Heart right ventricle (tissue), 16 donors: ENCODE measurements at regions not wholly inside any gene's neighbourhood (a gene's known extent, or its start where the extent isn't known, plus 50 kb on each side); places are given as distances from the start of the nearest gene placed in this dataset.

Experiments used
- ATAC-seq, 8 donors: fragments of 200-7000 bp; cut with Tn5 transposase; one replicate each; pipeline ENCODE4 v1.9.1; 2020; ENCODE audit warnings: mild to moderate bottlenecking in 8 of 8, moderate library complexity in 8 of 8, moderate number of reproducible peaks in 1 of 8
- DNase-seq, 2 donors: peaks; one replicate each; pipeline ENCODE4 v3.0.0-alpha.2; 2020
- H3K27ac ChIP-seq, 10 donors: fragments of 200-600 bp; sonication (generic) in 2 of 10; one replicate each; pipeline versions ENCODE4 v1.5.0 to v1.8.0; 2020 to 2022; ENCODE audit warnings: mild to moderate bottlenecking in 3 of 10
- H3K27me3 ChIP-seq, 7 donors: fragments of 200-600 bp; one replicate each; pipeline ENCODE4 v1.8.0; 2021 to 2022; ENCODE audit warnings: mild to moderate bottlenecking in 2 of 7
- H3K36me3 ChIP-seq, 9 donors: fragments of 200-600 bp; sonication (generic) in 1 of 9; one replicate each; pipeline versions ENCODE4 v1.5.0 to v1.8.0; 2020 to 2022; ENCODE audit warnings: mild to moderate bottlenecking in 2 of 9
- H3K4me1 ChIP-seq, 9 donors: fragments of 200-600 bp; sonication (generic) in 1 of 9; one replicate each; pipeline versions ENCODE4 v1.5.0 to v1.8.0; 2020 to 2022; ENCODE audit warnings: mild to moderate bottlenecking in 4 of 9
- H3K4me3 ChIP-seq, 10 donors: fragments of 200-600 bp; sonication (generic) in 2 of 10; one replicate each; pipeline versions ENCODE4 v1.5.0 to v1.8.0; 2020 to 2022; ENCODE audit warnings: mild to moderate bottlenecking in 7 of 10, moderate library complexity in 2 of 10
- H3K9me3 ChIP-seq, 11 donors: fragments of 200-600 bp in 10 of 11; sonication (generic) in 2 of 11; one replicate each; pipeline versions ENCODE4 v1.5.0 to v1.8.0; 2013 to 2022; ENCODE audit warnings: mild to moderate bottlenecking in 2 of 11, control low read depth in 1 of 11, moderate library complexity in 1 of 11
- WGBS, 2 donors: extraction: QIAGEN DNeasy Blood & Tissue Kit; methylation state at CpG; one replicate each; pipeline ENCODE4 v1.1.7; 2013; ENCODE audit warnings: inconsistent platforms in 1 of 2; 5-methylcytosine and 5-hydroxymethylcytosine counted together
- intact Hi-C, 10 donors: fragments of 100-400 bp; cut with DNase I; formaldehyde crosslinking; loops; one replicate each; pipeline versions ENCODE4 v1.11.1 to v1.14.2; 2022
- TF ChIP-seq, protein P1 (sequence below), 9 donors: fragments of 200-600 bp; sonication (generic) in 2 of 9; IDR thresholded peaks; one replicate each; pipeline versions ENCODE4 v1.5.0 to v1.8.0; 2021 to 2022; ENCODE audit warnings: antibody characterized with exemption in 9 of 9, mild to moderate bottlenecking in 5 of 9, moderate library complexity in 1 of 9
- donor health status: Arrhythmogenic right ventricular cardiomyopathy.
- donor health status: ischemic (EF 13 %, LVEDD 7.1; RV severe dilation, severe dysfunction).
- donor health status: healthy with polysubstance abuse.
- donor health status: DM: no; HTN: yes; CAD: no.
- donor health status: DM: no; HTN: no; CAD: no.
- donor health status: ischemic (EF 25% LVEDD 6.9; RV normal size, moderate dysfunction).
- donor health status: ischemic (EF 25% LVEDD 5.7; RV mildly dilated, moderate dysfunction).
- donor health status: healthy.
- donor health status: DM: yes; HTN: yes; CAD: no.
- donor health status: Ischemic cardiomyopathy.
- donor health status: ischemic (EF 35%, LVEDD 5.7; RV mildly dilated, moderate dysfunction).
- donor health status: nonischemic (EF 11% LVEDD 7.7; RV severe dilation, severe dysfunction).
- donor health status: DM: yes; HTN: yes; CAD: no.
- donor health status: PGD.
- donor health status: ischemic (EF 29% LVEDD 5.4; RV normal size, mild dysfunction).
- donor health status: nonischemic (EF 23%, LVEDD 6.1; RV moderate dilation, normal function).

DNA sequence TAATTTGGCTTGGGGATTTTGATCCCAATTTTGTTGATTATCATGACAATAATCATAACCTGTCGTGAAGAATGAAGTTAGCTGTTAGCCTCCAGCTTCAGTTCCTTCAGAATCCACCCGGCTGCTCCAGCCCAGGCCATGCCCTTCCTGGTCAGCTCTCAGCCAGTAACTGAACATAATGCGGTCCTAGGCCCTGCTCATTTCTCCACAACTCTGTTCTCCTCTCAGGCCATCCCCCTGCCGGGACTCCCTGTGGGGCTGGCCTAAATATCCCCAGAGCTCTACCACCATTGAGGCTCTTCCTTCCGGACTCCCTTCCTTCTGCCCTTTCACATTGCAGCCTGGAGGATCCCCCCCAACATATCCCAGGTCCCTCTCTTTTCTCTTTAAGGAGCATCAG, 833.4 kb upstream of the GOT2 start:
- no peaks in the 10 kb centered on the region for H3K27me3 ChIP-seq
- no peak overlapping the region for H3K27ac ChIP-seq
- DNase-seq (no peak), ATAC-seq (no peak)
- H3K4me1 ChIP-seq, result no peaks in the 10 kb centered on the region
- H3K36me3 ChIP-seq, result no peaks in the 10 kb centered on the region
- TF ChIP-seq, protein P1, sequence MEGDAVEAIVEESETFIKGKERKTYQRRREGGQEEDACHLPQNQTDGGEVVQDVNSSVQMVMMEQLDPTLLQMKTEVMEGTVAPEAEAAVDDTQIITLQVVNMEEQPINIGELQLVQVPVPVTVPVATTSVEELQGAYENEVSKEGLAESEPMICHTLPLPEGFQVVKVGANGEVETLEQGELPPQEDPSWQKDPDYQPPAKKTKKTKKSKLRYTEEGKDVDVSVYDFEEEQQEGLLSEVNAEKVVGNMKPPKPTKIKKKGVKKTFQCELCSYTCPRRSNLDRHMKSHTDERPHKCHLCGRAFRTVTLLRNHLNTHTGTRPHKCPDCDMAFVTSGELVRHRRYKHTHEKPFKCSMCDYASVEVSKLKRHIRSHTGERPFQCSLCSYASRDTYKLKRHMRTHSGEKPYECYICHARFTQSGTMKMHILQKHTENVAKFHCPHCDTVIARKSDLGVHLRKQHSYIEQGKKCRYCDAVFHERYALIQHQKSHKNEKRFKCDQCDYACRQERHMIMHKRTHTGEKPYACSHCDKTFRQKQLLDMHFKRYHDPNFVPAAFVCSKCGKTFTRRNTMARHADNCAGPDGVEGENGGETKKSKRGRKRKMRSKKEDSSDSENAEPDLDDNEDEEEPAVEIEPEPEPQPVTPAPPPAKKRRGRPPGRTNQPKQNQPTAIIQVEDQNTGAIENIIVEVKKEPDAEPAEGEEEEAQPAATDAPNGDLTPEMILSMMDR (IDR thresholded peaks at IDR 0.05), result no peak
- intact Hi-C loops, result no loop called here
- 70 to 80% methylated on average over 5 of the region's 5 CpGs for WGBS, 2 donors
- peaks cover 0 to 6% (median 0%) of the 10 kb centered on the region in 11 donors for H3K9me3 ChIP-seq
- no peak overlapping the region for H3K4me3 ChIP-seq

DNA sequence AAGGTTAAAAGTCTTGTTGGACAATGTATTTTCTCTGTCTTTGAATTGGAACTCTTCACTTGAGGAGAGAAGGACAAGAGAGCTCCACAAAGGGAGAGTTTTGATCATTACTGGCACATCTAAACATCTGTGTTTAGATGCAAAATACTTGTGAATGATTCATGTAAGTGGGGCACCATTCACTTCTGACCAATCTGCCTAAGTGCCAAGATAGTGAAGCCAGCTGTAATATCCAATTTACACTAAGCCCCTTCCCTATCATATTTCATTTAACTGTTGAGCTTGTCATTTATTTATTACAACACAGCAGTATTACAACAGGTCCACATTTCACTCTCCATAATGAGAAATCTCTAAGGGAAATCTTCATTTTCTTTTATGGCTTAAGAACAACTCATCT, 832.3 kb upstream of the GOT2 start:
- H3K27ac ChIP-seq, result no peak overlapping the region
- ATAC-seq, result no peak
- no peaks in the 10 kb centered on the region for H3K36me3 ChIP-seq

DNA sequence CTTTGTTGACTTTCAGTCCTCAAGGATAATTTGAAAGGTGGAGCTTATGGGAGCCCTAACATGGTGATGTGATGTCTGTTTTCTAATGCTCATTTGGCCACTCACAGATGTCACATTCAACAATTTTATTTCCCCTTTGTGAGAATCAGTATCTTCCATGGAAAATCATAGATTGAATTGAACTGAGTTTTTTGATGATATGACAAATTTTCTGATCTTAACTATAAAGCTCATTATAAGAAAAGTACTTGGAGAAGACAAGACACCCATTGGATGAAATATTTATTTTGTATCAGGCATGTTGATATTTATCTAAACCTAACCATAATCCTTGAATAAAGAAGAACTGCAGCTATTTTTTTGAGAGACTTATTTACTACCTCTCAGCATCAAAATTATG, 824.6 kb upstream of the GOT2 start:
- Histone ChIP-seq H3K27me3 (no peaks in the 10 kb centered on the region), H3K9me3 (no peaks in the 10 kb centered on the region), H3K36me3 (no peaks in the 10 kb centered on the region), H3K4me3 (no peak overlapping the region), H3K4me1 (no peaks in the 10 kb centered on the region), H3K27ac (no peak overlapping the region)
- intact Hi-C loops, result no loop called here
- TF ChIP-seq, protein P1 (IDR thresholded peaks at IDR 0.05), result no peak
- DNase-seq, result no peak
- ATAC-seq, result no peak

More for the DNA sequence above, 832.3 kb upstream of the GOT2 start:
- intact Hi-C loops, result no loop called here
- TF ChIP-seq, protein P1 (IDR thresholded peaks at IDR 0.05), result no peak
- no peak overlapping the region for H3K4me3 ChIP-seq
- no peaks in the 10 kb centered on the region for H3K27me3 ChIP-seq
- H3K9me3 ChIP-seq, result peaks cover 0 to 6% (median 0%) of the 10 kb centered on the region in 11 donors
- no peak for DNase-seq
- H3K4me1 ChIP-seq, result no peaks in the 10 kb centered on the region

DNA sequence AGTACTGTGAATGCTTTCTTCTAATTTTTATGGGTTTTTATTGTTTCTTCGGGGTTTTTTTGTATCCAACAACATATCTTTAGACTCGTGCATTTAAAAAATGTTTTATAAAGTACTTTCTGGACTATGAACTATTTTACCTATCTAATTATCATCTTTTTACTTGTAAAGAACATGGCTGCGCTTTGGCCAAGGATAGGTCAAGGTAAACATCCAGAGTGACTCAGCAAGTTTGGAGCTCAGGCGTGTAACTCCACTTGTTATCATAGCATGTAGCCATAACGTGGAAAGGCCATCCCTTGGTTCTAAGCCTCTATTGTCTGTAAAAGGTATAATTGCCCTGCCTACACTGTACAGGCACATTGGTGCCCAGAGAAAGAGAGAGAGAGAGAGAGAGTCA, 818.0 kb upstream of the GOT2 start:
- DNase-seq (no peak), ATAC-seq (no peak)
- Histone ChIP-seq H3K4me1 (no peaks in the 10 kb centered on the region), H3K36me3 (no peaks in the 10 kb centered on the region), H3K27ac (no peak overlapping the region), H3K9me3 (no peaks in the 10 kb centered on the region), H3K4me3 (no peak overlapping the region), H3K27me3 (no peaks in the 10 kb centered on the region)
- TF ChIP-seq, protein P1 (IDR thresholded peaks at IDR 0.05), result no peak
- intact Hi-C loops, result no loop called here
- WGBS, 2 donors, result 78 to 85% methylated on average over 5 of the region's 5 CpGs

DNA sequence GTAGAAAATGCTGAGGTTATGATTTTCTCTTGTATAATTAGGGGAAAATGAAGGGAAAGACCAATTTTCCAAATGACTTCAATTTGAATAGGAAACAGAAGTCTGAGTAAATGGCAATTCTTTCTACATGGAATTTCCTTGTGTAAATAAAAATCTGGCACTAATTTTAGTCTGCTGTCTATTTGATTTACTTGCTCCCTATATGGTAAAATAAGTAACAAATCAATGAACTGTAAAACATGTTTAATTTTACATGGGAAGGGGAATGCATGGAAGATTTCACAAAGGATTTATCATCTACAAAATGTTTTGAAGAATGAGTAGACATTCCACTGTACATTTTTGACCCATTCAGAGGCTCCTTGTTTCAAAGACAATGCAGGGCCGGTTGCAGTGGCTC, 811.6 kb upstream of the GOT2 start:
- Histone ChIP-seq H3K4me1 (no peaks in the 10 kb centered on the region), H3K27me3 (no peaks in the 10 kb centered on the region), H3K27ac (no peak overlapping the region), H3K4me3 (no peak overlapping the region), H3K36me3 (no peaks in the 10 kb centered on the region), H3K9me3 (no peaks in the 10 kb centered on the region)
- intact Hi-C loops, result no loop called here
- ATAC-seq (no peak), DNase-seq (no peak)
- WGBS, 2 donors, result 79 to 86% methylated on average over 1 of the region's 1 CpG
- TF ChIP-seq, protein P1 (IDR thresholded peaks at IDR 0.05), result no peak
